MM.1S (cell line): ENCODE measurements at regions not wholly inside any gene's neighbourhood (a gene's known extent, or its start where the extent isn't known, plus 50 kb on each side); places are given as distances from the start of the nearest gene placed in this dataset.

ENCODE experiments used
- CTCF ChIP-seq: fragments of 300-600 bp; sonication (generic); IDR thresholded peaks from 2 replicates; pipeline ENCODE4 v1.5.1; 2016; ENCODE audit warnings: antibody characterized with exemption, low read length, mixed read lengths
- EZH2 ChIP-seq: fragments of 300-600 bp; sonication (generic); optimal IDR thresholded peaks from 2 replicates; pipeline ENCODE3; 2017; ENCODE audit warnings: low read depth, mild to moderate bottlenecking, antibody characterized with exemption, low read length, mixed read lengths

GRCh38 chr10:2790396-2791188, 276.8 kb upstream of the PFKP start:
- no peak for TF ChIP-seq CTCF
- no peak for TF ChIP-seq EZH2
